SK-N-SH treated with all-trans-retinoic acid at 6 μM for 48 hours (cell line): ENCODE measurements at regions not wholly inside any gene's neighbourhood (a gene's known extent, or its start where the extent isn't known, plus 50 kb on each side); places are given as distances from the start of the nearest gene placed in this dataset.
A peak's percentile ranks its signal among the peaks of the same experiment; 100 is the strongest.

ENCODE experiments used
- ATAC-seq: fragments of 200-7000 bp; cut with Tn5 transposase; 3 replicates; pipeline ENCODE4 v1.9.1; 2020; ENCODE audit warnings: mild to moderate bottlenecking, moderate library complexity
- ARNTL ChIP-seq: fragments of 450-650 bp; formaldehyde crosslinking; IDR thresholded peaks from 2 replicates; pipeline ENCODE4 v1.5.0; 2020; ENCODE audit warnings: low read depth, mild to moderate bottlenecking, moderate library complexity, borderline replicate concordance
- BACH2 ChIP-seq: fragments of 250-450 bp; sonication (Bioruptor Pico); IDR thresholded peaks from 2 replicates; pipeline ENCODE4 v1.9.0; 2021; ENCODE audit warnings: mild to moderate bottlenecking, borderline replicate concordance
- CSDC2 ChIP-seq: fragments of 250-450 bp; sonication (Bioruptor Pico); IDR thresholded peaks from 2 replicates; pipeline ENCODE4 v1.5.0; 2020; ENCODE audit warnings: mild to moderate bottlenecking, moderate library complexity
- CSRNP3 ChIP-seq: fragments of 250-450 bp; sonication (Bioruptor Pico); IDR thresholded peaks from 2 replicates; pipeline ENCODE4 v1.5.1; 2021; ENCODE audit warnings: mild to moderate bottlenecking, moderate library complexity
- ESRRG ChIP-seq: fragments of 250-450 bp; sonication (Bioruptor Pico); IDR thresholded peaks from 2 replicates; pipeline ENCODE4 v1.6.1; 2021; ENCODE audit warnings: mild to moderate bottlenecking
- GLIS3 ChIP-seq: fragments of 250-450 bp; sonication (Bioruptor Pico); IDR thresholded peaks from 2 replicates; pipeline ENCODE4 v1.5.0; 2020; ENCODE audit warnings: mild to moderate bottlenecking, moderate library complexity
- PPARA ChIP-seq: fragments of 250-450 bp; sonication (Bioruptor Pico); IDR thresholded peaks from 2 replicates; pipeline ENCODE4 v1.5.0; 2020; ENCODE audit warnings: mild to moderate bottlenecking, borderline replicate concordance
- RARB ChIP-seq: fragments of 250-450 bp; sonication (Bioruptor Pico); IDR thresholded peaks from 2 replicates; pipeline ENCODE4 v1.8.0; 2021; ENCODE audit warnings: mild to moderate bottlenecking, moderate library complexity
- SNAI2 ChIP-seq: fragments of 250-450 bp; sonication (Bioruptor Pico); IDR thresholded peaks from 2 replicates; pipeline ENCODE4 v1.5.0; 2020; ENCODE audit warnings: mild to moderate bottlenecking, moderate library complexity
- TCF4 ChIP-seq: fragments of 250-450 bp; sonication (Bioruptor Pico); IDR thresholded peaks from 2 replicates; pipeline ENCODE4 v1.8.0; 2021; ENCODE audit warnings: mild to moderate bottlenecking, moderate library complexity, borderline replicate concordance
- TOX ChIP-seq: fragments of 250-450 bp; sonication (Bioruptor Pico); IDR thresholded peaks from 2 replicates; pipeline ENCODE4 v1.8.0; 2021; ENCODE audit warnings: mild to moderate bottlenecking, moderate library complexity, borderline replicate concordance
- ZC3H10 ChIP-seq: fragments of 250-450 bp; sonication (Bioruptor Pico); IDR thresholded peaks from 2 replicates; pipeline ENCODE4 v1.5.1; 2021; ENCODE audit warnings: mild to moderate bottlenecking, moderate library complexity
- ZFP3 ChIP-seq: fragments of 250-450 bp; sonication (Bioruptor Pico); IDR thresholded peaks from 2 replicates; pipeline ENCODE4 v1.5.0; 2020; ENCODE audit warnings: mild to moderate bottlenecking, moderate library complexity
- ZFP30 ChIP-seq: fragments of 450-650 bp; formaldehyde crosslinking; IDR thresholded peaks from 2 replicates; pipeline ENCODE4 v1.5.0; 2022; ENCODE audit warnings: mild to moderate bottlenecking, moderate library complexity
- ZNF565 ChIP-seq: fragments of 450-650 bp; formaldehyde crosslinking; conservative IDR thresholded peaks from 2 replicates; pipeline ENCODE4 v1.5.0; 2020; ENCODE audit warnings: low read depth, mild to moderate bottlenecking, moderate library complexity
- ZNF70 ChIP-seq: fragments of 450-650 bp; formaldehyde crosslinking; IDR thresholded peaks from 2 replicates; pipeline ENCODE4 v1.5.0; 2020; ENCODE audit warnings: mild to moderate bottlenecking, moderate library complexity
- ZNF8 ChIP-seq: fragments of 450-650 bp; formaldehyde crosslinking; IDR thresholded peaks from 2 replicates; pipeline ENCODE4 v1.5.0; 2020; ENCODE audit warnings: mild to moderate bottlenecking, moderate library complexity
- TF ChIP-seq, protein P1 (sequence below): fragments of 250-450 bp; sonication (Bioruptor Pico); IDR thresholded peaks from 2 replicates; pipeline ENCODE4 v1.5.1; 2020; ENCODE audit warnings: low read depth, mild to moderate bottlenecking, moderate library complexity
- TF ChIP-seq, protein P2 (sequence below): fragments of 250-450 bp; sonication (Bioruptor Pico); IDR thresholded peaks from 2 replicates; pipeline ENCODE4 v1.5.0; 2020; ENCODE audit warnings: mild to moderate bottlenecking, moderate library complexity
- TF ChIP-seq, protein P3 (sequence below): fragments of 250-450 bp; sonication (Bioruptor Pico); IDR thresholded peaks from 2 replicates; pipeline ENCODE4 v1.8.0; 2020; ENCODE audit warnings: mild to moderate bottlenecking, moderate library complexity, borderline replicate concordance
- TF ChIP-seq, protein P4 (sequence below): fragments of 250-450 bp; sonication (Bioruptor Pico); IDR thresholded peaks from 2 replicates; pipeline ENCODE4 v1.8.0; 2021; ENCODE audit warnings: low read depth, mild to moderate bottlenecking, moderate library complexity, borderline replicate concordance

- ATAC-seq, result peak; percentile 24; the same call in 2 of the 3 replicates
These were observed 213.6 kb upstream of the AMIGO2 start for GRCh38 chr12:47293406-47293805.

DNA sequence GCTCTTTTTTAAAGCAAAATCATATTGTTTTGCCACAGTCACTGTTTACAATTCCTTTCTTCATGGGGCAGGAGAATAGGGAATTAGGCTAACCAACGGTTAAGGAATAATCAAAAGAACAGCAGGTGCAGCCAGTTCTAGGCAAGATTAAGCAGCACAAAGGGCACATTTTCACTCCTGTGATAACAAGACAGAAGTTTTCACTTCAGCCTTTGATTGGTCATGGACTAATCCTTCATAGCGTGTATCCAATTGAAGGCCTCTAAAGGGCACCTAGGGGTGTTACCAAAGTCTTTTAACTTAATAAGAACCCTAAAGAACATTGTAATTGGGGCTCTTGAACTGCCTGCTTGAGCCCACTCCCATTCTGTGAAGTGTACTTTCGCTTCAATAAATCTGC, 206.9 kb upstream of the AMIGO2 start:
- no peak for ATAC-seq
- TF ChIP-seq ARNTL, result no peak
- TF ChIP-seq ZFP3 (CRISPR knock-in tag), result no peak
- no peak for TF ChIP-seq ZNF70 (CRISPR knock-in tag)
- TF ChIP-seq ZFP30 (CRISPR knock-in tag), result no peak
- TF ChIP-seq ESRRG (CRISPR knock-in tag), result no peak
- TF ChIP-seq GLIS3, result no peak
- no peak for TF ChIP-seq PPARA (CRISPR knock-in tag)
- TF ChIP-seq, protein P1, sequence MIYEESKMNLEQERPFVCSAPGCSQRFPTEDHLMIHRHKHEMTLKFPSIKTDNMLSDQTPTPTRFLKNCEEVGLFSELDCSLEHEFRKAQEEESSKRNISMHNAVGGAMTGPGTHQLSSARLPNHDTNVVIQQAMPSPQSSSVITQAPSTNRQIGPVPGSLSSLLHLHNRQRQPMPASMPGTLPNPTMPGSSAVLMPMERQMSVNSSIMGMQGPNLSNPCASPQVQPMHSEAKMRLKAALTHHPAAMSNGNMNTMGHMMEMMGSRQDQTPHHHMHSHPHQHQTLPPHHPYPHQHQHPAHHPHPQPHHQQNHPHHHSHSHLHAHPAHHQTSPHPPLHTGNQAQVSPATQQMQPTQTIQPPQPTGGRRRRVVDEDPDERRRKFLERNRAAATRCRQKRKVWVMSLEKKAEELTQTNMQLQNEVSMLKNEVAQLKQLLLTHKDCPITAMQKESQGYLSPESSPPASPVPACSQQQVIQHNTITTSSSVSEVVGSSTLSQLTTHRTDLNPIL, result no peak
- no peak for TF ChIP-seq ZNF8 (CRISPR knock-in tag)
- TF ChIP-seq CSDC2 (CRISPR knock-in tag), result no peak
- no peak for TF ChIP-seq CSRNP3 (CRISPR knock-in tag)
- TF ChIP-seq, protein P2, sequence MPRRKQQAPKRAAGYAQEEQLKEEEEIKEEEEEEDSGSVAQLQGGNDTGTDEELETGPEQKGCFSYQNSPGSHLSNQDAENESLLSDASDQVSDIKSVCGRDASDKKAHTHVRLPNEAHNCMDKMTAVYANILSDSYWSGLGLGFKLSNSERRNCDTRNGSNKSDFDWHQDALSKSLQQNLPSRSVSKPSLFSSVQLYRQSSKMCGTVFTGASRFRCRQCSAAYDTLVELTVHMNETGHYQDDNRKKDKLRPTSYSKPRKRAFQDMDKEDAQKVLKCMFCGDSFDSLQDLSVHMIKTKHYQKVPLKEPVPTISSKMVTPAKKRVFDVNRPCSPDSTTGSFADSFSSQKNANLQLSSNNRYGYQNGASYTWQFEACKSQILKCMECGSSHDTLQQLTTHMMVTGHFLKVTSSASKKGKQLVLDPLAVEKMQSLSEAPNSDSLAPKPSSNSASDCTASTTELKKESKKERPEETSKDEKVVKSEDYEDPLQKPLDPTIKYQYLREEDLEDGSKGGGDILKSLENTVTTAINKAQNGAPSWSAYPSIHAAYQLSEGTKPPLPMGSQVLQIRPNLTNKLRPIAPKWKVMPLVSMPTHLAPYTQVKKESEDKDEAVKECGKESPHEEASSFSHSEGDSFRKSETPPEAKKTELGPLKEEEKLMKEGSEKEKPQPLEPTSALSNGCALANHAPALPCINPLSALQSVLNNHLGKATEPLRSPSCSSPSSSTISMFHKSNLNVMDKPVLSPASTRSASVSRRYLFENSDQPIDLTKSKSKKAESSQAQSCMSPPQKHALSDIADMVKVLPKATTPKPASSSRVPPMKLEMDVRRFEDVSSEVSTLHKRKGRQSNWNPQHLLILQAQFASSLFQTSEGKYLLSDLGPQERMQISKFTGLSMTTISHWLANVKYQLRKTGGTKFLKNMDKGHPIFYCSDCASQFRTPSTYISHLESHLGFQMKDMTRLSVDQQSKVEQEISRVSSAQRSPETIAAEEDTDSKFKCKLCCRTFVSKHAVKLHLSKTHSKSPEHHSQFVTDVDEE (CRISPR knock-in tag), result no peak
- TF ChIP-seq TOX (CRISPR knock-in tag), result no peak

More at GRCh38 chr12:47293406-47293805, 213.6 kb upstream of the AMIGO2 start:
- TF ChIP-seq BACH2 (CRISPR knock-in tag), result no peak
- no peak for TF ChIP-seq TOX (CRISPR knock-in tag)
- no peak for TF ChIP-seq SNAI2 (CRISPR knock-in tag)
- no peak for TF ChIP-seq GLIS3
- TF ChIP-seq TCF4, result no peak
- TF ChIP-seq RARB, result no peak
- no peak for TF ChIP-seq ZC3H10 (CRISPR knock-in tag)
- TF ChIP-seq, protein P3, sequence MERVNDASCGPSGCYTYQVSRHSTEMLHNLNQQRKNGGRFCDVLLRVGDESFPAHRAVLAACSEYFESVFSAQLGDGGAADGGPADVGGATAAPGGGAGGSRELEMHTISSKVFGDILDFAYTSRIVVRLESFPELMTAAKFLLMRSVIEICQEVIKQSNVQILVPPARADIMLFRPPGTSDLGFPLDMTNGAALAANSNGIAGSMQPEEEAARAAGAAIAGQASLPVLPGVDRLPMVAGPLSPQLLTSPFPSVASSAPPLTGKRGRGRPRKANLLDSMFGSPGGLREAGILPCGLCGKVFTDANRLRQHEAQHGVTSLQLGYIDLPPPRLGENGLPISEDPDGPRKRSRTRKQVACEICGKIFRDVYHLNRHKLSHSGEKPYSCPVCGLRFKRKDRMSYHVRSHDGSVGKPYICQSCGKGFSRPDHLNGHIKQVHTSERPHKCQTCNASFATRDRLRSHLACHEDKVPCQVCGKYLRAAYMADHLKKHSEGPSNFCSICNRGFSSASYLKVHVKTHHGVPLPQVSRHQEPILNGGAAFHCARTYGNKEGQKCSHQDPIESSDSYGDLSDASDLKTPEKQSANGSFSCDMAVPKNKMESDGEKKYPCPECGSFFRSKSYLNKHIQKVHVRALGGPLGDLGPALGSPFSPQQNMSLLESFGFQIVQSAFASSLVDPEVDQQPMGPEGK (CRISPR knock-in tag), result no peak
- TF ChIP-seq CSRNP3 (CRISPR knock-in tag), result no peak
- no peak for TF ChIP-seq ZNF70 (CRISPR knock-in tag)
- no peak for TF ChIP-seq ESRRG (CRISPR knock-in tag)
- no peak for TF ChIP-seq ZNF8 (CRISPR knock-in tag)
- no peak for TF ChIP-seq ZNF565
- no peak for TF ChIP-seq ZFP30 (CRISPR knock-in tag)
- TF ChIP-seq, protein P4, sequence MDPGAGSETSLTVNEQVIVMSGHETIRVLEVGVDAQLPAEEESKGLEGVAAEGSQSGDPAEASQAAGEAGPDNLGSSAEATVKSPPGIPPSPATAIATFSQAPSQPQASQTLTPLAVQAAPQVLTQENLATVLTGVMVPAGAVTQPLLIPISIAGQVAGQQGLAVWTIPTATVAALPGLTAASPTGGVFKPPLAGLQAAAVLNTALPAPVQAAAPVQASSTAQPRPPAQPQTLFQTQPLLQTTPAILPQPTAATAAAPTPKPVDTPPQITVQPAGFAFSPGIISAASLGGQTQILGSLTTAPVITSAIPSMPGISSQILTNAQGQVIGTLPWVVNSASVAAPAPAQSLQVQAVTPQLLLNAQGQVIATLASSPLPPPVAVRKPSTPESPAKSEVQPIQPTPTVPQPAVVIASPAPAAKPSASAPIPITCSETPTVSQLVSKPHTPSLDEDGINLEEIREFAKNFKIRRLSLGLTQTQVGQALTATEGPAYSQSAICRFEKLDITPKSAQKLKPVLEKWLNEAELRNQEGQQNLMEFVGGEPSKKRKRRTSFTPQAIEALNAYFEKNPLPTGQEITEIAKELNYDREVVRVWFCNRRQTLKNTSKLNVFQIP, result no peak
- TF ChIP-seq, protein P2 (CRISPR knock-in tag), result no peak
- TF ChIP-seq ARNTL, result no peak
- no peak for TF ChIP-seq CSDC2 (CRISPR knock-in tag)
